Activated naive CD4-positive, alpha-beta T cell treated with anti-CD3 and anti-CD28 coated beads, Interleukin-2, amount 50 U/mL, for 72 hours (primary cell): ENCODE measurements at regions not wholly inside any gene's neighbourhood (a gene's known extent, or its start where the extent isn't known, plus 50 kb on each side); places are given as distances from the start of the nearest gene placed in this dataset.
"Not testable (repeated sequence)": the region's sequence is repeated elsewhere in the genome, so short reads cannot be mapped to it uniquely, and the experiment has no call there.

ENCODE experiments used
- ATAC-seq, 2 donors: fragments of 150-1000 bp; cut with Tn5 transposase; 2 replicates each; pipeline ENCODE4 v1.10.0; 2021; ENCODE audit warnings: mild to moderate bottlenecking in 2 of 2, moderate library complexity in 2 of 2
- DNase-seq, 2 donors: peaks; one replicate each; pipeline ENCODE4 v3.0.0; 2021 to 2022; ENCODE audit warnings: low spot score in 2 of 2
- H3K27ac Mint-ChIP-seq, 2 donors: one replicate each; pipeline ENCODE4 v1.8.0; 2022; ENCODE audit warnings: mild to moderate bottlenecking in 2 of 2, mixed read lengths in 2 of 2
- H3K36me3 Mint-ChIP-seq, 2 donors: one replicate each; pipeline ENCODE4 v1.8.0; 2022; ENCODE audit warnings: mixed read lengths in 2 of 2
- H3K9me3 Mint-ChIP-seq, 2 donors: one replicate each; pipeline ENCODE4 v1.8.0; 2022; ENCODE audit warnings: mixed read lengths in 2 of 2

DNA sequence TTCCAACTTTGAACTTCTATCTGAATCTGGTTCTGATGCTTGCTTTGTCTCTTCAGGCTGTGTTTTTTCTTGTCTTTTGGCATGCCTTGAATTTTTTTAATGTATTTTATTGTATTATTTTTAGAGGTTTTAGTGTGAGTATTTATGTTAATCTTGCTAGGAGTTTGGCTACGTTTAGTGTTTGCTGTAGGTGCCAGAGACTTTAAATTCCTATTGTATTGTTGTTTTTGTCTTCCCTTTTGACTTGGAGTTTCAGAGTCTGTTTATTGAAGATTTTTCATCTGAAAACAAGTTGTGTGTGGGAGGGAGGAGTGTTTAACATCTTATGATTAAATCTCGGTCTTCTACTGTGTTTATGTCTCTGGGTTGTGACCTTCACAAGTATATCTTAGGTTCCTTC lies 956.8 kb downstream of the TLE1 start:
- Mint-ChIP-seq H3K27ac (no peak overlapping the region), H3K9me3 (peaks cover 0 to 5% of the 10 kb centered on the region in 2 donors), H3K36me3 (no peaks in the 10 kb centered on the region)
- ATAC-seq (no peak), DNase-seq (no peak)

DNA sequence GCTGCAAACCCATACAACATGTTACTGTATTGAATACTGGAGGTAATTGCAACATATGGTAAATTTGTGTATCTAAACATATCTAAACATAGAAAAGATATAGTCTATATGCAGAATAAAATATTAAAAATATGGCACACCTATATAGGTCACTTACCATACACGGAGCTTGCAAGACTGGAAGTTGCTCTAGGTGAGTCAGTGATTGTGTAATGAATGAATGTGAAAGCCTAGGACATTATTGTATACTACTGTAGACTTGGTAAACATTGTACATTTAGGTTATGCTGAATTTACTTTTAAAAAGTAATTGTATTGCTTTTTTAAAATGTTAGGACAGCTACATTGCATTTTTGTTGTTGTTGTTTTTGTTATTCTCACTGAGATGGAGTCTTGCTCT lies 968.8 kb downstream of the TLE1 start:
- DNase-seq (no peak), ATAC-seq (no peak)
- Mint-ChIP-seq H3K9me3 (peaks cover 15 to 39% of the 10 kb centered on the region in 2 donors), H3K27ac (no peak overlapping the region), H3K36me3 (no peaks in the 10 kb centered on the region)

DNA sequence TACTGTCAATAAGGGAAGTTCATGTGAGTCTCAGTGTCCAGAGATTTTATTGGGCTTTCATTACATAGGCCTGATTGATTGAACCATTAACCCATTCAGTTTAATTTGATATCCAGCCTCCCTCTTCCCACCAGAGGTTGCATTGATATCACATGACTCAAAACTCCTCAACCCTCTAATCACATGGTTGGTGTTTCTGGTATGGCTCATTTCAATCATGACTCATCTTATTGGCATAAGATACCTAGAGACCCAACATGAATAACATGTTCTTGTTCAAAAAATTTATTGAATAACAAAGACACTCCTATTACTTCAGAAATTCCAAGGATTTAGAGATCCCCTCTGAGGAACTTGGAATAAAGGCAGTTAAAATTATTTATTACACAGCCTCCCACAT lies 982.2 kb downstream of the TLE1 start:
- H3K27ac Mint-ChIP-seq, result no peak overlapping the region
- H3K36me3 Mint-ChIP-seq, result no peaks in the 10 kb centered on the region
- ATAC-seq (no peak), DNase-seq (no peak)
- peaks cover 30 to 31% of the 10 kb centered on the region in 2 donors for H3K9me3 Mint-ChIP-seq

DNA sequence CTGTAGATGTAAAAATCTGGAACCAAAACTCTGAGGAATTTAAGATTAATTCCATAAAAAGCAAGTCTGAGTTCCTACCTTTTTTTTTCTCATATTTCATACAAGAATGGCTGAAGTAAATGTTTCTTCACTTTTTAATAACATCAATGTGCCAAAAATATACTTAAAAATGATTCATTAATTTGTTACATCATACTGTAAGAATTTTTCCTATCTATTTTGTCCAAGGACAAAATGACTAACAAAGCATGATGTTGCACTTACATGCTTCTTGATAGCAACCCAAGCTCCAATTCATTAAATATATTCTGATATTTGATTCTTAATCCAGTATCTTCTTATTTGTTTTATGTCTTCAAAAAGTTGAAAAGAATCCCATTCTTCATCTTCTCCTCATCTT lies 988.3 kb downstream of the TLE1 start:
- Mint-ChIP-seq H3K27ac (no peak overlapping the region), H3K36me3 (no peaks in the 10 kb centered on the region), H3K9me3 (peaks cover 8 to 10% of the 10 kb centered on the region in 2 donors)
- DNase-seq, result no peak
- ATAC-seq, result no peak

DNA sequence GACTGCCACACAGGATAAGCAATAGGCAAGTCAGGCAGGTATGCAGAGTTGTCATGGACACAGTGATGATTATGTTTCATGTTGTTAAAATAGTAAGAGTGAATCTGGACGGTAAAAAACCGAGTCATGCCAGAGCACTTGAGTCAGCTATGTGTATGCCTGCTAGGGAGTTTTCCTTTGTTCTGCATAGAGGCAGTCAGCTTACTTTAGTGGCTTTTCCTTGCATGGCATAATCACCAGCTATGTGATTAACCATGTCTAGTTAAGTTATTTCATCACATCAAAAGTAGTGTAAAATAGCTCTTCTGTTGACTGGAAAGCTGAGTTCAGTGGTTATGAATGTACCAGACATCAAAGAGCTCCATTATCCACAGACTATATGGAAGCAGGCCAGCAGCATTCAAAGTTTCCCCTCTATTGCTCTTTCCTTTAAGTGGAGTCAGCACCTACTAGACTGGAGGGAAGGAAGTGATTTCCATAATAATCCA lies 989.8 kb downstream of the TLE1 start:
- ATAC-seq, result no peak
- H3K9me3 Mint-ChIP-seq, result peaks cover 4 to 10% of the 10 kb centered on the region in 2 donors
- H3K36me3 Mint-ChIP-seq, result no peaks in the 10 kb centered on the region
- no peak overlapping the region for H3K27ac Mint-ChIP-seq
- no peak for DNase-seq

DNA sequence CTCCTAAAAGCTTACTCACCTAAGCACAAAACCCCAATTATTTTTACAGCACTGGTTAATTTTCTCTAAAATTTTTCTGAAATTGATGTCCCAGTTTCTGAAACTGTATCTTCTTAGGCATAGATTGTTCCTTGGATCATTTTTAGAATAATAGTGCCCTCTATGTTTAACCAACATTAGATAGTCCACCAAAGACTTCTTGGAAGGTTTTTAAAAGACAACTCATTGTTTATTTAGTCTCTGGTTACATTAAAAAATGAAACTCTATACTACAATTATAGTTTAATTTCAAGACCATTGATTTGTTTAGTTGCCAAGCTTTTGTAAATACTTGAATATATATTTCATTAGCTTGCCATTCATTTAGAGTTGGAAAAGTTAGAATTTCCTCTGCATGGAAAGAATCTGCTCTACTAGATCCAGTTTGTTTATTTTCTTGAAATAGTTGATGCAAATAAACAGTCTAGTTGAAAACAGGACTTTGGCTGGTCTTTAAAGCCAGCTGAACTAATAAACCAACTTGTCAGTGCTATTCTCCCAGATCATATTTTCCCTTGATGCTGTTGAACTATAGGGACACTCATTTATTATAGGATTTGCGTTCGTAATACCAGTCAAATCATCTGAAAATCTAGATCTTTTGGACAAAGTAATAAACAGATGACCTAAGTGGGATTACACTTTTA lies 990.5 kb downstream of the TLE1 start:
- H3K9me3 Mint-ChIP-seq, result peaks cover 4 to 14% of the 10 kb centered on the region in 2 donors

DNA sequence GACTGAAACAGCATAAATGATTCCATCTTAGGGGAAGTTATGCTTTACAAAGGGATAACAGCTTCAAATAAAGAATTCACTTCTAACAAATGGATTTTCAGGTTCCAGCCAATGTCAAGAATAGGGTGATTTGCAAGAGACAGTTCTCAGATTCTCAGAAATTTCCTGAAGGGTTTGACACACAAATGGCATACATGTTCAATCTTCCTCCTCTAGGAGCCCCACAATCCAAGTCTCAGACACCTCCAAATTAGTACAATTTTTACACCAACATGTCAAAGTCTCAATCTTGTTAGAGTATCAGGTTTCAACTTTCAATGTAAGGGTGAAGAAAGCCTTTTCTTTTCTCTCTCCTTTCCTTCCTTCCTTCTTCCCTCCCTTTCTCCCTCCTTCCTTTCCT lies 996.6 kb downstream of the TLE1 start:
- no peaks in the 10 kb centered on the region for H3K36me3 Mint-ChIP-seq
- peaks cover 5 to 12% of the 10 kb centered on the region in 2 donors for H3K9me3 Mint-ChIP-seq
- ATAC-seq, result no peak
- no peak overlapping the region for H3K27ac Mint-ChIP-seq
- no peak for DNase-seq

More for the DNA sequence above, 990.5 kb downstream of the TLE1 start:
- DNase-seq, result no peak
- ATAC-seq, result no peak
- Mint-ChIP-seq H3K36me3 (no peaks in the 10 kb centered on the region), H3K27ac (no peak overlapping the region)

DNA sequence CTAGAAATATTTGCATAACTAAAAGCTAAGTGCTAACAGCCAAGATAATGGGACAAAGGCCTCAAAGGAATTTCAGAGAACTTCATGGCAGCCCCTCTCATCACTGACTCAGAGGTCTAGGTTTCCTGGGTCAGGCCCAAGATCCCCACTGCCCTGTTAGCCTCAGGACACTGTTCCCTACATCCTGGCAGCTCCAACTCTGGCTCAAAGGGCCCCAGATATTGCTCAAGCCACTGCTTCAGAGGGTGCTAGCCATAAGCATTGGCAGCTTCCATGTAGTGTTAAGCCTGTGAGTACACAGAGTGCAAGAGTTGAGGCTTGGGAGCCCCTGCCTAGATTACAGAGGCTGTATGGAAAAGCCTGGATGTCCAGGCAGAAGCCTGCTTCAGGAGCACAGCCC lies 998.1 kb downstream of the TLE1 start:
- Mint-ChIP-seq H3K36me3 (no peaks in the 10 kb centered on the region), H3K9me3 (peaks cover 5 to 15% of the 10 kb centered on the region in 2 donors), H3K27ac (no peak overlapping the region)
- ATAC-seq (no peak), DNase-seq (no peak)

DNA sequence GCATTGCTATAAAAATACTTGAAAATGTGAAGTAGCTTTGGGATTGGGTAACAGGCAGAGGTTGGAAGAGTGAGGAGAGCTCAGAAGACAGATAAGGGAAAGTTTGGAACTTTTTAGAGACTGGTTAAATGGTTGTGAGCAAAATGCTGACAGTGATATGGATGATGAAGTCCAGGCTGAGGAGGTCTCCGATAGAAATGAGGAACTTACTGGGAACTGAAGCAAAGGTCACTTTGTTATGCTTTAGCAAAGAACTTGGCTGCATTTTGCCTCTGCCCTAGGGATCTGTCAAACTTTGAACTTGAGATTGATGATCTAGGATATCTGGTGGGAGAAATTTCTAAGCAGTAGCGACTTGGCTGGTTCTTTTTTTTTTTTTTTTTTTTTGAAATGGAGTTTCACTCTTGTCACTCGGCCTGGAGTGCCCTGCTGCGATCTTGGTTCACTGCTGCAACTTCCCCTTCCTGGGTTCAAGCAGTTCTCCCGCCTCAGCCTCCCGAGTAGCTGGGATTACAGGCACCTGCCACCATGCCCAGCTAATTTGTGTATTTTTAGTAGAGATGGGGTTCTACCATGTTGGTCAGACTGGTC lies 998.9 kb downstream of the TLE1 start:
- H3K9me3 Mint-ChIP-seq, result peaks cover 5 to 15% of the 10 kb centered on the region in 2 donors
- no peak for ATAC-seq
- no peak overlapping the region for H3K27ac Mint-ChIP-seq
- no peak for DNase-seq
- H3K36me3 Mint-ChIP-seq, result no peaks in the 10 kb centered on the region

DNA sequence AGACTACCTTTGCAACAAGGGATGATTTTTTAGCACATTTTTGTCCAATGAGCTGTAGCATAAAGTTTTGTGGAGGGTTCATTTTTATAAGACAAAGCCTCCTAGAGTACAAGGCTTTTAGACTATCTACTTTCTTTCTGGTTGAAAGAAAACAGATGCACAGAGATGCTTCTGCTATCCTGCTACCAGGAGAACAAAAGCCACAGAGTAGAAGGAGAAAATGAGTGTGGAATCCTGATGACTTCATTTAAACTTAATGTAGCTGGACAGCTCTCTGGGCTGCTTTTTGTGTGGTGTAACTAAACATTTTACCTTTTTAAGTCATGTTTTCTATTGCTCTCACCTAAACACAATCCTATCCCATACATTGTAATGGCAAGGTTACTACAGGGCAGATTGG lies 1009.4 kb downstream of the TLE1 start:
- H3K9me3 Mint-ChIP-seq, result peaks cover 4 to 9% of the 10 kb centered on the region in 2 donors
- ATAC-seq (no peak), DNase-seq (no peak)
- H3K36me3 Mint-ChIP-seq, result no peaks in the 10 kb centered on the region
- no peak overlapping the region for H3K27ac Mint-ChIP-seq

DNA sequence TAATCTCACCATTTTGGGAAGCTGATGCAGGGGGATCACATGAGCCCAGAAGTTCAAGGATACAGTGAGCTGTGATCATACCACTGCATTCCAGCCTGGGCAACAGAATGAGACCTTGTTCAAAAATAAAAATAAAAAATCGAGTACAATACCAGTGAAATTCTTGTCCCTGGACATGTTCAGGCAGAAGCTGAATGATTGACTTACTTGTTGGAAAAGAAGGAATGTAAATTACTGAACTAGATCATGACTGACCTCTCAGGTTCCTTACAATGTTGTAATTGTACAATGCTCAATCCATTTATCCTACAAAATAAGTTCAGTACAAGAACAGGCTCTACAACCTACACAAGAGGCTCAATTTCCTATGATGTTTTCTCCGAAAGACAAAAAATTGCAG lies 1010.4 kb downstream of the TLE1 start:
- DNase-seq (no peak), ATAC-seq (no peak)
- Mint-ChIP-seq H3K27ac (no peak overlapping the region), H3K36me3 (no peaks in the 10 kb centered on the region), H3K9me3 (peaks cover 7% of the 10 kb centered on the region in 2 donors)

DNA sequence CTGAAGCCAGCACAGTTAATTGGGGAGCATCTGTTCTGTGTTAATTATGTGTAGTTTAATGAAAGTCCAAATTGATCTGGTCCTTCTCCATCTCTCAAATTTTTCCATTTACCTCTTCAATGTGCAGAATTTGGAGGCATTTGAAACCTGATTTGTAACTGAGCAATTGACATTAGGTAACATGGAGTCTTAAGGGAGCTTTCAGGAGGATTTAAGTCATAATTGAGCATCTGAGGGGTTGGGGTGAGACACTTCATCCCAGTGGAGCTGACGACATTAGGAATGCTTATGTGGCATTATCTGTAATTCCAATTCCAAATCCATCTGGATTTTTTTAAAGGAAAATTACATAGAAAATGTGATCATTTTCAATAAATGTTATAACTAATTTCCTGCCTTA lies 1015.9 kb downstream of the TLE1 start:
- H3K27ac Mint-ChIP-seq, result no peak overlapping the region
- peaks cover 0 to 2% of the 10 kb centered on the region in 2 donors for H3K36me3 Mint-ChIP-seq
- peaks cover 13 to 17% of the 10 kb centered on the region in 2 donors for H3K9me3 Mint-ChIP-seq
- no peak for ATAC-seq
- no peak for DNase-seq

DNA sequence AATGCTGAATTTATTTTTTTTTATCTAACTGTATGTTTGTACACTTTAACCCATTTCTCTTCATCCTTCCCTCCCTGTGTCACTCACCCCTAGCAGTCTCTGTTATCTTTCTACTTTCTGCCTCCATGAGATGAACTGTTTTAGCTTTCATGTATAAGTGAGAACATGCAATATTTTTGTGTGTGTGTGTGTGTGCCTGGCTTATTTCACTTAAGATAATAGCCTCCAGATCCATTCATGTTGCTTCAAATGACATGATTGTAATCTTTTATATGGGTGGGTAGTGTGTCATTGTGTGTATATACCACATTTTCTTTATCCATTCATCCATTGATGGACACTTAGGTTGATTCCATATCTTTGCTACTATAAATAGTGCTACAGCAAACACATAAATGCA lies 1023.9 kb downstream of the TLE1 start:
- H3K27ac Mint-ChIP-seq, result no peak overlapping the region
- DNase-seq, result no peak
- ATAC-seq, result no peak
- H3K9me3 Mint-ChIP-seq, result peaks cover 22 to 36% of the 10 kb centered on the region in 2 donors
- peaks cover 6 to 8% of the 10 kb centered on the region in 2 donors for H3K36me3 Mint-ChIP-seq

DNA sequence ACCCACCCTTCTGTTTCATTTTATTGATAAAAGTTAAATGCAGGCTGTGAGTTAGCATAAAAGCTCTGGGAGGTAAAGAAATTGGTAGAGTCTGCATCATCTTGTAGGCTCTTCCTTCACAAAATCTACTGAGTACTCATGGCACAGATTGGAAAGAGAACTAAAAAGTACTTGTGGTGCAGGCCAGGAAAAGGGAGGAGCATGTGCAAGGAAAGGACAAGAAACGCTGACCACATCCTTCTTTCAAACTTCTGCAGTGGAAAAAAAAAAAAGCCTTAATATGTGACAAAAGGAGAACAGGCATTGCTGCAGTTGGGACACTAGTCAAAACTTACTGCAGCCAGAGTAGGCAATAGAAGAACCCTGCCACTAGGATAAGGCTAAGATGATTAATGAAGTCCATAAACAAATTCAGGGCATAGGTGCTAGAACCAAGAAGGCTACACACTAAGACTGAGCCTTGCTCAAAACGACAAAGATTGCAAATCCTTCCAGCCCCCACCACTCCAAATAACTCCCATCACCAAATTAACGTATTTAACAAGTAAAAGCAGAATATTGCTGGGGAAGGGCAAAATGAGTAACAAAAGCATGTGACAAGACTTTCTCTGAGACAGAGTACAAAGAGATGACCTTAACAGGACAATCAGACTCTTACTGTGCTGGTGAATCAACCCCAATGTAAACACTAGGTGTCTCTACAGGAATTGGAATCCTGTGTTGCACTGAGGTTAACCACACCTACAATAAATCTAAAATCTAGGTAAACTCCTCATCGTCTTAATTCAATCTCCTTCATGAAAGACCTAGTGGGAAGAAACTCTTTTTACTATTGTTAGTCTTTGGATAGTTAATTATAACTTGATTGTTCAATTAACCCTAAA lies 1024.8 kb downstream of the TLE1 start:
- H3K36me3 Mint-ChIP-seq, result peaks cover 6 to 8% of the 10 kb centered on the region in 2 donors
- ATAC-seq, result no peak
- no peak for DNase-seq
- H3K9me3 Mint-ChIP-seq, result peaks cover 21 to 30% of the 10 kb centered on the region in 2 donors
- no peak overlapping the region for H3K27ac Mint-ChIP-seq

DNA sequence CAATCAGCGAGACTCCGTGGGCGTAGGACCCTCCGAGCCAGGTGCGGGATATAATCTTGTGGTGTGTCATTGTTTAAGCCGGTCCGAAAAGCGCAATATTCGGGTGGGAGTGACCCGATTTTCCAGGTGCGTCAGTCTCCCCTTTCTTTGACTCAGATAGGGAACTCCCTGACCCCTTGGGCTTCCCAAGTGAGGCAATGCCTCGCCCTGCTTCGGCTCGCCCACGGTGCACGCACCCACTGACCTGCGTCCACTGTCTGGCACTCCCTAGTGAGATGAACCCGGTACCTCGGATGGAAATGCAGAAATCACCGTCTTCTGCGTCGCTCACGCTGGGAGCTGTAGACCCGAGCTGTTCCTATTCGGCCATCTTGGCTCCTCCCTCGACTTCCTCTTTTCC lies 1029.6 kb downstream of the TLE1 start:
- not testable (repeated sequence) for DNase-seq, H3K36me3 Mint-ChIP-seq, ATAC-seq, H3K27ac Mint-ChIP-seq
- peaks cover 7 to 19% of the 10 kb centered on the region in 2 donors for H3K9me3 Mint-ChIP-seq

DNA sequence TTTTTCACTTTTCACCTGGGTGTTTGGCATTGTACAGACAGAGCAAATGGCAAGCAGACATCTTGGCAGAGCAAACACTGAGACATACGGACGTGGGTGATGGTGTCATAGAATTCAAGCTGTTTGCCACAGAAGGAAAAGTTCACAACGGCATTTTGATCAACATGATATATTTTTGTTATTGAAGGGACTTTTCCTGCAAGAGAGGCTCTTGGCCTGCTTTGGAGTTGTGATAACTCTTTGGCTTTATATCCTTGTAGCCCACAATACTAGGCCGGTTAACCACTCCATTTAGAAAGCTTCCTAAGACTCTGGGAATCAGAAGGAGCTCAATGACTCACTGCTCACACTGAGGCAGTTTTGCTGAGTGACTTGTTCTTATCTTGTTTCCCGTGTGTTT lies 1038.3 kb downstream of the TLE1 start:
- no peak for DNase-seq
- Mint-ChIP-seq H3K36me3 (no peaks in the 10 kb centered on the region), H3K27ac (no peak overlapping the region), H3K9me3 (no peaks in the 10 kb centered on the region)
- ATAC-seq, result no peak

DNA sequence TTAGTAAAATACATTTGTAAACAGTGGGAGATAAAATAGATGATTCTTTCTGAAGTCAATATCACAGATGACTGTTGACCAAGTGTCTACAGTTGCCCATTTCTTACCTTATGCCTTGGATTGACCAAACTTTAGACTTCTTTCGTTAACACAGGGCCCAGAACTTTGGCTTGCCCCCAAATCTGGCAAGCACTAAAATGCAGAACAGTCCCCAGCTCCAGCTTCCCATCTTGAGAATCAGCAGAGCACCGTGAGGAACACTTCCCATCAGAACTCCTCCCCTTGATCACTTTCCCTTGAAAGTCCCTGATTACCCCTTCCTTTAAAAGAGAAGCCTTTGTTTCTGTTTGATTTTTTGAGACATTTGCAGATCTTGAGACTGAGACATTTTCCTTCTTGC lies 1039.9 kb downstream of the TLE1 start:
- DNase-seq (no peak), ATAC-seq (no peak)
- Mint-ChIP-seq H3K36me3 (no peaks in the 10 kb centered on the region), H3K27ac (no peak overlapping the region), H3K9me3 (no peaks in the 10 kb centered on the region)
